SU-DHL-6 (cell line): ENCODE measurements at regions not wholly inside any gene's neighbourhood (a gene's known extent, or its start where the extent isn't known, plus 50 kb on each side); places are given as distances from the start of the nearest gene placed in this dataset.

Experiments used
- H2AFZ ChIP-seq: fragments of 200-600 bp; sonication (generic); 2 replicates; pipeline ENCODE4 v1.6.1; 2014; ENCODE audit warnings: low read depth, mild to moderate bottlenecking, moderate library complexity, mixed read lengths, antibody characterized with exemption, low read length; ENCODE audit not compliant: severe bottlenecking
- H3F3A ChIP-seq: fragments of 200-600 bp; shearing (Covaris generic); 2 replicates; pipeline ENCODE4 v1.6.0; 2016; ENCODE audit warnings: antibody characterized with exemption, mild to moderate bottlenecking; ENCODE audit not compliant: insufficient read depth
- H3K27ac ChIP-seq: fragments of 200-600 bp; sonication (generic); 2 replicates; pipeline ENCODE4 v1.5.1; 2016; ENCODE audit warnings: low read depth, mild to moderate bottlenecking, low read length, moderate library complexity, mixed read lengths
- H3K27me3 ChIP-seq: fragments of 200-600 bp; sonication (generic), shearing (Covaris generic); 2 replicates; pipeline ENCODE4 v1.6.0; 2014; ENCODE audit warnings: mild to moderate bottlenecking, low read length
- H3K36me3 ChIP-seq: fragments of 200-600 bp; sonication (generic); 2 replicates; pipeline ENCODE4 v1.6.1; 2014; ENCODE audit warnings: mild to moderate bottlenecking, low read length, mixed read lengths
- H3K4me2 ChIP-seq: fragments of 300-600, 200-600 bp; shearing (Covaris generic), sonication (generic); 2 replicates; pipeline ENCODE4 v1.6.0; 2014; ENCODE audit warnings: low read length, low read depth, mild to moderate bottlenecking; ENCODE audit not compliant: poor library complexity, severe bottlenecking
- H3K4me3 ChIP-seq: fragments of 200-600 bp; sonication (generic); 2 replicates; pipeline ENCODE4 v1.5.1; 2014; ENCODE audit warnings: antibody characterized with exemption, low read length, mild to moderate bottlenecking, mixed read lengths; ENCODE audit not compliant: insufficient read depth, poor library complexity, severe bottlenecking
- H3K79me2 ChIP-seq: fragments of 200-600 bp; sonication (generic); 2 replicates; pipeline ENCODE4 v1.6.1; 2014; ENCODE audit warnings: mild to moderate bottlenecking, low read length, moderate library complexity; ENCODE audit not compliant: insufficient read depth
- H3K9ac ChIP-seq: fragments of 200-600 bp; sonication (generic); 2 replicates; pipeline ENCODE4 v1.7.0; 2014; ENCODE audit warnings: mild to moderate bottlenecking, low read length
- H3K9me2 ChIP-seq: fragments of 200-600 bp; sonication (generic); replicated peaks from 2 replicates; pipeline ENCODE4 v1.6.1; 2014; ENCODE audit warnings: low read length; ENCODE audit not compliant: insufficient read depth
- H3K9me3 ChIP-seq: fragments of 200-600 bp; sonication (generic); 2 replicates; pipeline ENCODE4 v1.6.1; 2014; ENCODE audit warnings: low read length, mixed read lengths; ENCODE audit not compliant: insufficient read depth
- H4K20me1 ChIP-seq: fragments of 200-600 bp; sonication (generic); 2 replicates; pipeline ENCODE4 v1.6.1; 2014; ENCODE audit warnings: low read depth, mild to moderate bottlenecking, antibody characterized with exemption, low read length, moderate library complexity, mixed read lengths
- CTCF ChIP-seq: fragments of 200-600 bp; sonication (generic); IDR thresholded peaks from one replicate; pipeline ENCODE4 v1.5.1; 2017; ENCODE audit warnings: antibody characterized with exemption, mild to moderate bottlenecking, low read length, moderate library complexity; ENCODE audit not compliant: insufficient read depth, poor library complexity, severe bottlenecking
- EZH2phosphoT487 ChIP-seq: fragments of 200-600 bp; sonication (generic), shearing (Covaris generic); conservative IDR thresholded peaks from 2 replicates; pipeline ENCODE4 v1.6.1; 2018; ENCODE audit warnings: mild to moderate bottlenecking, antibody characterized with exemption, low read length, moderate library complexity, mixed read lengths

- Histone ChIP-seq H4K20me1 (no peaks in the 10 kb centered on the region), H3F3A (no peaks in the 10 kb centered on the region)
- no peak for TF ChIP-seq EZH2phosphoT487
- TF ChIP-seq CTCF, result no peak
Measured at GRCh38 chr2:145483854-145484253, 963.9 kb upstream of the ZEB2 start.

GRCh38 chr2:145481334-145481922 lies 961.5 kb upstream of the ZEB2 start:
- no peaks in the 10 kb centered on the region for H3K9me3 ChIP-seq
- H3K27me3 ChIP-seq, result no peaks in the 10 kb centered on the region
- H3K4me3 ChIP-seq, result no peak overlapping the region
- no peaks in the 10 kb centered on the region for H3K79me2 ChIP-seq
- no peak overlapping the region for H3K27ac ChIP-seq
- H3F3A ChIP-seq, result no peaks in the 10 kb centered on the region
- TF ChIP-seq CTCF (no peak), EZH2phosphoT487 (no peak)
- H3K36me3 ChIP-seq, result no peaks in the 10 kb centered on the region
- H2AFZ ChIP-seq, result no peak overlapping the region
- H3K4me2 ChIP-seq, result no peak overlapping the region
- H4K20me1 ChIP-seq, result no peaks in the 10 kb centered on the region
- H3K9me2 ChIP-seq, result no peaks in the 10 kb centered on the region
- no peak overlapping the region for H3K9ac ChIP-seq

More at GRCh38 chr2:145483854-145484253, 963.9 kb upstream of the ZEB2 start:
- Histone ChIP-seq H3K9me3 (no peaks in the 10 kb centered on the region), H3K36me3 (no peaks in the 10 kb centered on the region), H3K4me2 (no peak overlapping the region), H3K9ac (no peak overlapping the region), H3K27ac (no peak overlapping the region), H3K9me2 (no peaks in the 10 kb centered on the region), H3K27me3 (no peaks in the 10 kb centered on the region), H3K4me3 (no peak overlapping the region), H2AFZ (no peak overlapping the region), H3K79me2 (no peaks in the 10 kb centered on the region)

- H3K9me2 ChIP-seq, result no peaks in the 10 kb centered on the region
- H3K27ac ChIP-seq, result no peak overlapping the region
- H4K20me1 ChIP-seq, result no peaks in the 10 kb centered on the region
- H2AFZ ChIP-seq, result no peak overlapping the region
- no peaks in the 10 kb centered on the region for H3K27me3 ChIP-seq
- no peak overlapping the region for H3K4me3 ChIP-seq
- TF ChIP-seq CTCF (no peak), EZH2phosphoT487 (no peak)
- no peak overlapping the region for H3K9ac ChIP-seq
- no peaks in the 10 kb centered on the region for H3K79me2 ChIP-seq
- H3K36me3 ChIP-seq, result no peaks in the 10 kb centered on the region
- H3K4me2 ChIP-seq, result no peak overlapping the region
- H3K9me3 ChIP-seq, result no peaks in the 10 kb centered on the region
- no peaks in the 10 kb centered on the region for H3F3A ChIP-seq
Measured at GRCh38 chr2:145464866-145465265, 944.9 kb upstream of the ZEB2 start.
